Adrenal gland (tissue), 9 donors: ENCODE measurements at regions not wholly inside any gene's neighbourhood (a gene's known extent, or its start where the extent isn't known, plus 50 kb on each side); places are given as distances from the start of the nearest gene placed in this dataset.

ENCODE experiments used
- DNase-seq, 7 donors: peaks; one replicate each; pipeline ENCODE4 v3.0.0-alpha.2; 2019 to 2020
- H3K27ac ChIP-seq, 5 donors: fragments of 200-600 bp; sonication (generic) in 4 of 5; 1 replicate in 3 of 5; 2 replicates in 2 of 5; pipeline versions ENCODE4 v1.5.1 to v1.8.0; 2016 to 2020; ENCODE audit warnings: mild to moderate bottlenecking in 1 of 5
- H3K27me3 ChIP-seq: fragments of 200-600 bp; 2 replicates; pipeline ENCODE4 v1.8.0; 2021
- H3K36me3 ChIP-seq, 2 donors: fragments of 200-600 bp; replicated peaks in 1 of 2; 1 replicate in 1 of 2; 2 replicates in 1 of 2; pipeline versions ENCODE4 v1.5.1 to v1.8.0; 2018 to 2022
- H3K4me1 ChIP-seq, 2 donors: fragments of 200-600 bp; replicated peaks in 1 of 2; 1 replicate in 1 of 2; 2 replicates in 1 of 2; pipeline versions ENCODE4 v1.5.1 to v1.8.0; 2018 to 2021
- H3K4me3 ChIP-seq, 4 donors: fragments of 200-600 bp; sonication (generic) in 3 of 4; one replicate each; pipeline ENCODE4 v1.5.1; 2016 to 2018
- H3K9me3 ChIP-seq, 3 donors: fragments of 200-600 bp; sonication (generic) in 1 of 3; replicated peaks in 1 of 3; 1 replicate in 2 of 3; 2 replicates in 1 of 3; pipeline versions ENCODE4 v1.5.1 to v1.8.0; 2016 to 2021
- POLR2A ChIP-seq, 2 donors: fragments of 450-650 bp; IDR thresholded peaks; one replicate each; pipeline ENCODE4 v1.6.1; 2017; ENCODE audit warnings: antibody characterized with exemption in 2 of 2, mild to moderate bottlenecking in 2 of 2, moderate library complexity in 1 of 2
- WGBS, 4 donors: extraction: QIAGEN DNeasy Blood & Tissue Kit in 2 of 4; methylation state at CpG; one replicate each; pipeline versions ENCODE4 v1.1.5 to v1.1.7; 2013 to 2017; 5-methylcytosine and 5-hydroxymethylcytosine counted together
- intact Hi-C, 2 donors: fragments of 100-400 bp; cut with DNase I; formaldehyde crosslinking; loops; one replicate each; pipeline versions ENCODE4 v1.14.1 to v1.15.0; 2022 to 2023
- TF ChIP-seq, protein P1 (sequence below), 6 experiments: fragments of 450-650 bp in 4 of 6; fragments of 200-600 bp in 2 of 6; sonication (generic) in 1 of 6; IDR thresholded peaks; 1 replicate in 5 of 6; 2 replicates in 1 of 6; pipeline versions ENCODE4 v1.5.1 to v1.8.0; 2016 to 2021; ENCODE audit warnings: antibody characterized with exemption in 6 of 6, mild to moderate bottlenecking in 2 of 6, moderate library complexity in 1 of 6
- donor health status: healthy with polysubstance abuse.
- donor health status: Bipolar disorder and iron deficiency.
- donor health status: DM: yes; HTN: yes; CAD: no.
- donor health status: DM: no; HTN: no; CAD: no.
- donor health status: DM: no; HTN: no; CAD: no.

DNA sequence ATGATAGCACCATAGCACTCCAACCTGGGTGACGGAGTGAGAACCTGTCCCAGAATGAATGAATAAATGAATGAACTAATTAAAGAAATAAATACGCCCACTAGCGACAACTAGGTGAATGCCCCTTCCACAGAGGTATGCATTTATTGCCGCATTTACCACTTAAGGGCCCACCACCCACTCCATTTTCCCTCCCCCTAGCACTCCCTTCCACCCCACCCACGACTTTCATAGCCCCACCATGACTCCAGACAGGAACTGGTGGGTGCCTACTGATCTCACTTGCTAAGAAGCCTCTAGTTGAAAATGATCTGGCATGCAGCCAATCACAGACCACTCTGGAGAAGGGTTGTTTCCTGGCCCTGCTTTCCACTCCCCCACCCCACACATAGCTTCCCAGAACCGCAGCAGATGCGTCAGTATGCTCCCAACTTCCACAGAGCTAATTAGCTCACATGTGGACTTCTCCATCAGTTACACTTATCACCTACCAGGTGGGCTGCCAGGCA is 167.6 kb downstream of the WT1 start:
- no peaks in the 10 kb centered on the region for H3K9me3 ChIP-seq
- no peak for DNase-seq
- TF ChIP-seq, protein P1, sequence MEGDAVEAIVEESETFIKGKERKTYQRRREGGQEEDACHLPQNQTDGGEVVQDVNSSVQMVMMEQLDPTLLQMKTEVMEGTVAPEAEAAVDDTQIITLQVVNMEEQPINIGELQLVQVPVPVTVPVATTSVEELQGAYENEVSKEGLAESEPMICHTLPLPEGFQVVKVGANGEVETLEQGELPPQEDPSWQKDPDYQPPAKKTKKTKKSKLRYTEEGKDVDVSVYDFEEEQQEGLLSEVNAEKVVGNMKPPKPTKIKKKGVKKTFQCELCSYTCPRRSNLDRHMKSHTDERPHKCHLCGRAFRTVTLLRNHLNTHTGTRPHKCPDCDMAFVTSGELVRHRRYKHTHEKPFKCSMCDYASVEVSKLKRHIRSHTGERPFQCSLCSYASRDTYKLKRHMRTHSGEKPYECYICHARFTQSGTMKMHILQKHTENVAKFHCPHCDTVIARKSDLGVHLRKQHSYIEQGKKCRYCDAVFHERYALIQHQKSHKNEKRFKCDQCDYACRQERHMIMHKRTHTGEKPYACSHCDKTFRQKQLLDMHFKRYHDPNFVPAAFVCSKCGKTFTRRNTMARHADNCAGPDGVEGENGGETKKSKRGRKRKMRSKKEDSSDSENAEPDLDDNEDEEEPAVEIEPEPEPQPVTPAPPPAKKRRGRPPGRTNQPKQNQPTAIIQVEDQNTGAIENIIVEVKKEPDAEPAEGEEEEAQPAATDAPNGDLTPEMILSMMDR (IDR thresholded peaks at IDR 0.05), result no peak
- no peak for TF ChIP-seq POLR2A (IDR thresholded peaks at IDR 0.05)
- intact Hi-C loops, result no loop called here
- no peaks in the 10 kb centered on the region for H3K36me3 ChIP-seq
- 66 to 76% (median 70%) methylated on average over 7 of the region's 7 CpGs for WGBS, 4 donors
- no peak overlapping the region for H3K4me3 ChIP-seq
- no peaks in the 10 kb centered on the region for H3K27me3 ChIP-seq
- no peak overlapping the region for H3K27ac ChIP-seq
- no peaks in the 10 kb centered on the region for H3K4me1 ChIP-seq

DNA sequence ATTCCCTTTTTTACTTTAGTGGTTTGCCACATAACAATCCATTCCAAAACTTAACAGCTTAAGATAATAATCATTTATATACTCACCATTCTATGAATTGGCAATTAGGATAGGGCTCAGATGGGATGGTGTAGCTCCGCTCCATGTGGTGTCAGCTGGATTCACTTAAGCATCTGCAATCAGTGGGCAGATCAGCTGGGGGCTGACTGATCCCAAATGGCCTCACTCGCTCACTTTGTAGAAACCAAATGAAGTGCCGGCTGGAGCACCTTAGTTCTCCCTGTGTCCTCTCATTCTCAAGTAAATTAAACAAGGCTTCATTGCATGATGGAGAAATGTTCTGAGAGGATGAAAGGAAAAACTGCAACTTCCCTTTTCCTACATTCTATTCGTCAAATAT is 161.4 kb downstream of the WT1 start:
- intact Hi-C loops, result no loop called here
- no peak overlapping the region for H3K4me3 ChIP-seq
- no peak for DNase-seq
- WGBS, 4 donors, result 75 to 91% (median 81%) methylated on average over 4 of the region's 4 CpGs
- no peaks in the 10 kb centered on the region for H3K36me3 ChIP-seq
- H3K9me3 ChIP-seq, result no peaks in the 10 kb centered on the region
- H3K27me3 ChIP-seq, result no peaks in the 10 kb centered on the region
- H3K27ac ChIP-seq, result no peak overlapping the region
- no peaks in the 10 kb centered on the region for H3K4me1 ChIP-seq
- TF ChIP-seq, protein P1 (IDR thresholded peaks at IDR 0.05), result no peak
- TF ChIP-seq POLR2A (IDR thresholded peaks at IDR 0.05), result no peak

DNA sequence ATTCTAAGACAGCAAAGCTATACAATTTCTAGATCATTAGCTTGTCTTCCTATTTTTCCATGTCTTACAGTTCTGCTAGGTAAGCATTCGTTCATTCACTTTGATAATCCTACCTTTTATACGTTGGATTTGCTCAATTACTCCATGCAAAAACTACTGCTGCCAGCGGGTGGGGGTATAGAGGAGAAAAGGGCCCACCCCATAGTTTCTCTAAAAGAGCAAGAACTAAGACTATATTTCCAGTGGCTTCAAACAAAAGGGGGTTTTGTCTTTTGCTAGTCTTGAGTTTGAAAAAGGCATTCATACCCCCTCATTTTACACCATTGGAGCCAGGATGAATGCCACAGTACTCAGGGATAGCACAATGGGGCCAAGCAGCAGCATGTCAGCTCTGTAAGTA is 155.7 kb downstream of the WT1 start:
- no peak overlapping the region for H3K27ac ChIP-seq
- intact Hi-C loops, result no loop called here
- no peaks in the 10 kb centered on the region for H3K36me3 ChIP-seq

DNA sequence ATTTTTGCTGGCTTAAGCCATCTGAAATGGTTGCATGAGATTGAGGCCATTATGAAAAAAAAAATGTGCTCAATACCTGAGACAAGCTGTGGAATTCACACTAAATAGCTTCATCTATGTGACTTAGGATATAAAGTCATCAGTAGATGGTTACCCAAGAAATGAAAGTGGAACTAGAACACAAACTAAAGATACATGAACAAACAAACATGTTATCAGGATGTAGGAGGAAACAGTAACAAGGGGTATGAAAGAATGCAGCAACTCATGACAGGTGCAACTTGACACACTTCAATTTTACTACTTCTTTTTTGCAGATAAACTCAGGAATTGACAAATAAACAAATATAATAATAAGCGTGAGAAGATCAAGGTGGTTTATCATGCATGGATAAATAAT is 155.0 kb downstream of the WT1 start:
- intact Hi-C loops, result no loop called here
- Histone ChIP-seq H3K4me3 (no peak overlapping the region), H3K9me3 (no peaks in the 10 kb centered on the region), H3K27me3 (peaks cover 3% of the 10 kb centered on the region), H3K27ac (no peak overlapping the region), H3K36me3 (no peaks in the 10 kb centered on the region), H3K4me1 (no peaks in the 10 kb centered on the region)
- 76 to 86% (median 82%) methylated on average over 1 of the region's 1 CpG for WGBS, 4 donors
- TF ChIP-seq, protein P1 (IDR thresholded peaks at IDR 0.05), result no peak
- no peak for TF ChIP-seq POLR2A (IDR thresholded peaks at IDR 0.05)
- DNase-seq, result no peak

More for the DNA sequence above, 155.7 kb downstream of the WT1 start:
- Histone ChIP-seq H3K9me3 (no peaks in the 10 kb centered on the region), H3K27me3 (peaks cover 3% of the 10 kb centered on the region), H3K4me3 (no peak overlapping the region), H3K4me1 (no peaks in the 10 kb centered on the region)
- 57 to 74% (median 64%) methylated on average over 3 of the region's 3 CpGs for WGBS, 4 donors
- TF ChIP-seq, protein P1 (IDR thresholded peaks at IDR 0.05), result no peak
- no peak for TF ChIP-seq POLR2A (IDR thresholded peaks at IDR 0.05)
- DNase-seq, result no peak
